Activated naive CD8-positive, alpha-beta T cell treated with anti-CD3 and anti-CD28 coated beads, Interleukin-2, amount 10 ng/mL, durations not matched to agents 7 days and 5 days (primary cell): ENCODE measurements at regions not wholly inside any gene's neighbourhood (a gene's known extent, or its start where the extent isn't known, plus 50 kb on each side); places are given as distances from the start of the nearest gene placed in this dataset.

Experiments
- ATAC-seq: fragments of 150-1000 bp; cut with Tn5 transposase; one replicate; pipeline ENCODE4 v1.10.0; 2021; ENCODE audit warnings: low read depth, moderate library complexity
- POLR2A ChIA-PET: fragments of 350-600 bp; sonication (Branson Sonifier 250); formaldehyde crosslinking; loops from one replicate; lab custom pipeline; 2021; ENCODE audit warnings: antibody characterized with exemption; lab: Charles Lee
- DNase-seq: peaks from one replicate; pipeline ENCODE4 v3.0.0; 2021
- H3K27ac Mint-ChIP-seq: one replicate; pipeline ENCODE4 v1.8.0; 2022; ENCODE audit warnings: mild to moderate bottlenecking, mixed read lengths
- H3K27me3 Mint-ChIP-seq: one replicate; pipeline ENCODE4 v1.8.0; 2022; ENCODE audit warnings: mild to moderate bottlenecking, moderate library complexity, mixed read lengths
- H3K36me3 Mint-ChIP-seq: one replicate; pipeline ENCODE4 v1.8.0; 2021; ENCODE audit warnings: mild to moderate bottlenecking, mixed read lengths
- H3K4me1 Mint-ChIP-seq: one replicate; pipeline ENCODE4 v1.8.0; 2021; ENCODE audit warnings: mixed read lengths
- H3K4me3 Mint-ChIP-seq: one replicate; pipeline ENCODE4 v1.8.0; 2022; ENCODE audit warnings: mild to moderate bottlenecking, moderate library complexity, mixed read lengths
- H3K9me3 Mint-ChIP-seq: one replicate; pipeline ENCODE4 v1.8.0; 2021; ENCODE audit warnings: mixed read lengths

GRCh38 chr1:181191494-181192040 is 103.1 kb downstream of the IER5 start:
- ATAC-seq (no peak), DNase-seq (no peak)
- H3K9me3 Mint-ChIP-seq = peaks cover 2% of the 10 kb centered on the region
- H3K27me3 Mint-ChIP-seq = peaks cover 10% of the 10 kb centered on the region
- peaks cover 1% of the 10 kb centered on the region for H3K36me3 Mint-ChIP-seq
- H3K4me1 Mint-ChIP-seq = peaks cover 1% of the 10 kb centered on the region
- H3K27ac Mint-ChIP-seq = no peak overlapping the region
- no peak overlapping the region for H3K4me3 Mint-ChIP-seq
- POLR2A ChIA-PET = interaction anchor here (2.7 kb wide), 1 partner anchor 233 kb away, joined by 9 read pairs; no protein-coding TSS in a partner anchor

GRCh38 chr1:181192316-181192715 is 103.8 kb downstream of the IER5 start:
- Mint-ChIP-seq H3K27me3 (peaks cover 10% of the 10 kb centered on the region), H3K27ac (no peak overlapping the region), H3K4me1 (peaks cover 1% of the 10 kb centered on the region), H3K9me3 (peaks cover 2% of the 10 kb centered on the region), H3K4me3 (no peak overlapping the region), H3K36me3 (peaks cover 1% of the 10 kb centered on the region)
- POLR2A ChIA-PET = no interaction called here
- ATAC-seq (no peak), DNase-seq (no peak)

GRCh38 chr1:181202986-181203555 is 114.6 kb downstream of the IER5 start:
- Mint-ChIP-seq H3K4me3 (no peak overlapping the region), H3K27ac (no peak overlapping the region), H3K36me3 (no peaks in the 10 kb centered on the region), H3K27me3 (peaks cover 11% of the 10 kb centered on the region), H3K4me1 (peaks cover 3% of the 10 kb centered on the region), H3K9me3 (peaks cover 2% of the 10 kb centered on the region)
- DNase-seq = no peak
- POLR2A ChIA-PET = no interaction called here
- no peak for ATAC-seq

DNA sequence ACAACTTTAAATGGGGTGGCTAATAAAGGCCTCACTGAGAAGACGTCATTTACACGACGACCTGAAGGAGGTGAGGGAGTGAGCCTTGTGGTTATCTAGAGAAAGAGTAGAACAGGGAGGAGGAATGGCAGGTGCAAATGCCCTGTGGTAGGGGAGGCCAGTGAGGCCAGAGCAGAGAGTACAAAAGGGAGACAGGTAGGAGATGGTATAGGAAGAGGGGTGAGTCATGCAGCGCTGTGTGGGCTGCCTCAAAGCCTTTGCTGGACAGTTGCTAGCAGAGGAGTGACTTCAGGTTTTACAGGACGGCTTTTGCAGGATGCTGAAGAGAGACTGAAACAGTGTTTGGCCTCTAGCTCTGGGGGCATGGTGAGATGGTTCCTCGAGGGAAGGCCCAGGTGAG is 116.0 kb downstream of the IER5 start:
- Mint-ChIP-seq H3K9me3 (peaks cover 2% of the 10 kb centered on the region), H3K4me3 (no peak overlapping the region), H3K36me3 (no peaks in the 10 kb centered on the region), H3K4me1 (peaks cover 3% of the 10 kb centered on the region), H3K27ac (no peak overlapping the region), H3K27me3 (peaks cover 5% of the 10 kb centered on the region)
- POLR2A ChIA-PET = no interaction called here
- DNase-seq = no peak
- no peak for ATAC-seq

- Mint-ChIP-seq H3K4me3 (no peak overlapping the region), H3K36me3 (no peaks in the 10 kb centered on the region), H3K9me3 (peaks cover under 1% of the 10 kb centered on the region), H3K4me1 (peaks cover 3% of the 10 kb centered on the region), H3K27ac (peak overlapping the region; percentile 12), H3K27me3 (peaks cover 5% of the 10 kb centered on the region)
- no peak for ATAC-seq
- DNase-seq = no peak
- POLR2A ChIA-PET = no interaction called here
These were observed 117.4 kb downstream of the IER5 start for GRCh38 chr1:181205901-181206300.

DNA sequence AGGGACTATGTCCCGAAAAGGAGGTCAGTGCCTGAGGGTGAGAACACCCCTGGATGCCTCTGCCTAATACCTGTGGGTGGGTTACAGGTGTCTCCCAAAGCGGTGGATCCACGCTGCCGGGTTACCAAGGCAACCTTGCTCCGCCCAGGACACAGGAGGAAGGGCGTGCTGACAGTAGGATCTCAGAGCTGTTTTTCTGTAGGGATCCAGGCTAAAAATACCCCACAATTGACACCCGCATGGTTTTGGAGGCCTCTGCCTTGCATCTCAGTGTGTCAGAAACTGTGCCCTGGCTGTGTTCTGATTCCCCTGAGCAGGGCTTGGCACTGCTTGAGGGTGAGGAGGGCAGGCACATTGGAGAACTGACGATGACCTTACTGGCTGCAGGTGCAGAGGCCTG is 118.0 kb downstream of the IER5 start:
- Mint-ChIP-seq H3K9me3 (no peaks in the 10 kb centered on the region), H3K4me3 (no peak overlapping the region), H3K36me3 (no peaks in the 10 kb centered on the region), H3K27me3 (peaks cover 5% of the 10 kb centered on the region), H3K4me1 (peaks cover 3% of the 10 kb centered on the region), H3K27ac (no peak overlapping the region)
- POLR2A ChIA-PET = no interaction called here
- ATAC-seq = no peak
- DNase-seq = no peak

DNA sequence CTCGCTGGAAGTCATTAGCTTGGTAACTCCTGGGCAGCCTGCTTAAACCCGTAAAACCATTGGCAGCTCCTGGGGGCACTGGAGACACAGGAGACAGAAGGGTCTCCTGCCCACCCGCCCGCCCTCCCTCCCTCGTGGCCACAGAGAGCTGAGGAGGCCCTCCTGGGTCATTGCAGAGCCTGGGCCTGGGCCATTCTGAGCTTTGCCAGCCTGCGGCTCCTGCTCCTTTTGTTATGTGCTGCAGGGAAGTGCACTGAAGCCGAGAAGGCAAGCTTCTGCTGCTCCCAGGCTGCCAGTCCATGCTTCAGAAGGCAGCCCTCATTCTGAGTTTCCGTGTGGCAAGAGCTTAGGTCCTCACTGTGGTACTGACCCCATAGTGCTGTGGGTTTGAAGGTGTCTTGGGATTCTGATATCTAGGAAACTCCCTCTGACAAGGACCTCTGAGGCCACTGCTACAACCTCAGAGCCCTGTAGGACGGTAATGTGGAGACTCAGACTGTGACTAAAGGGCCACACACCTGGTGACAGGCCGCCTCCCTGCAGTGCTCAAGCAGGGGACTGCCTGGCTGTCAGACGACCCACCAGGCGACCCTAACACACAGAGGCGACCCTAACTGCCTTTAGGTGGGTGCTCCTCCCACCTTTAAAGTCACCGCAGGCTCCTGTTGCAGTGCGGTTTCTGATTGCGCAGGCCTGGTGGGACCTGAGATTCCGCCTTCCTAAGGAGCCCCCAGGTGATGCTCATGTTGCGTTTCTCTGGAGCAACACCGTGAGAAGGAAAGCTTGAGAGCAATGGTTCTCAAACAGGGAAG is 118.7 kb downstream of the IER5 start:
- POLR2A ChIA-PET = no interaction called here
- peaks cover 9% of the 10 kb centered on the region for H3K27me3 Mint-ChIP-seq
- peaks cover 3% of the 10 kb centered on the region for H3K4me1 Mint-ChIP-seq
- ATAC-seq (no peak), DNase-seq (no peak)
- no peaks in the 10 kb centered on the region for H3K9me3 Mint-ChIP-seq
- no peak overlapping the region for H3K27ac Mint-ChIP-seq
- no peak overlapping the region for H3K4me3 Mint-ChIP-seq
- H3K36me3 Mint-ChIP-seq = no peaks in the 10 kb centered on the region

GRCh38 chr1:181208083-181208482 is 119.6 kb downstream of the IER5 start:
- H3K4me3 Mint-ChIP-seq = no peak overlapping the region
- no peaks in the 10 kb centered on the region for H3K4me1 Mint-ChIP-seq
- ATAC-seq (no peak), DNase-seq (no peak)
- H3K27ac Mint-ChIP-seq = no peak overlapping the region
- H3K36me3 Mint-ChIP-seq = no peaks in the 10 kb centered on the region
- no peaks in the 10 kb centered on the region for H3K9me3 Mint-ChIP-seq
- H3K27me3 Mint-ChIP-seq = peaks cover 8% of the 10 kb centered on the region
- POLR2A ChIA-PET = no interaction called here

GRCh38 chr1:181208967-181209366 is 120.5 kb downstream of the IER5 start:
- no peaks in the 10 kb centered on the region for H3K36me3 Mint-ChIP-seq
- H3K9me3 Mint-ChIP-seq = no peaks in the 10 kb centered on the region
- H3K4me3 Mint-ChIP-seq = no peak overlapping the region
- no peak overlapping the region for H3K27ac Mint-ChIP-seq
- ATAC-seq (no peak), DNase-seq (no peak)
- POLR2A ChIA-PET = no interaction called here
- peaks cover 4% of the 10 kb centered on the region for H3K27me3 Mint-ChIP-seq
- H3K4me1 Mint-ChIP-seq = no peaks in the 10 kb centered on the region

- Mint-ChIP-seq H3K9me3 (no peaks in the 10 kb centered on the region), H3K27ac (no peak overlapping the region), H3K4me3 (no peak overlapping the region), H3K36me3 (no peaks in the 10 kb centered on the region), H3K27me3 (peaks cover 4% of the 10 kb centered on the region), H3K4me1 (no peaks in the 10 kb centered on the region)
- POLR2A ChIA-PET = no interaction called here
- DNase-seq (no peak), ATAC-seq (no peak)
These were observed 124.6 kb downstream of the IER5 start for GRCh38 chr1:181213056-181213455.

GRCh38 chr1:181216591-181216994 is 128.1 kb downstream of the IER5 start:
- Mint-ChIP-seq H3K4me1 (no peaks in the 10 kb centered on the region), H3K36me3 (no peaks in the 10 kb centered on the region), H3K9me3 (no peaks in the 10 kb centered on the region), H3K27me3 (peaks cover 7% of the 10 kb centered on the region), H3K27ac (no peak overlapping the region), H3K4me3 (no peak overlapping the region)
- POLR2A ChIA-PET = no interaction called here
- DNase-seq (no peak), ATAC-seq (no peak)

- H3K27ac Mint-ChIP-seq = no peak overlapping the region
- no peaks in the 10 kb centered on the region for H3K36me3 Mint-ChIP-seq
- POLR2A ChIA-PET = no interaction called here
- peaks cover 7% of the 10 kb centered on the region for H3K9me3 Mint-ChIP-seq
- peaks cover 4% of the 10 kb centered on the region for H3K27me3 Mint-ChIP-seq
- ATAC-seq (no peak), DNase-seq (no peak)
- no peaks in the 10 kb centered on the region for H3K4me1 Mint-ChIP-seq
- H3K4me3 Mint-ChIP-seq = no peak overlapping the region
These were observed 131.4 kb downstream of the IER5 start for GRCh38 chr1:181219938-181220337.

DNA sequence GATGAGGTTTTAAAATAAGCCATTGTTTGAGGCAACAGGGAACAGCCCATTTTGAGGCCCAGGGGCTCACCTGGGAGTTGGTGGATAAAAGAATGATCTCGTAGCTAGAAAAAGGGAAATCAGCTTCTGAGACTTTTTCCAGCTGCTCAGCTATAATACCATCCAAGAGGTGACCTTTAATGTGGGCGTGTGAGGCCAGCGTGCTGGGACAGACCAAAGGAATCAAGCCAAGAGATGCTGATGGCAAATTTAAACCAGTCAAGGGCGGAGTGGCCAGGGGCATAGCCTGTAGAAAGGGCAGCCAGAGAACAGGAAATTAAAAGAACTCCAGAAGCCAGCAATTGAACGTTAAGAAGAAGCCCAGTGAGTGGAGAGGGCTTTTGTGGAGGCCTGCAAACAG is 132.6 kb downstream of the IER5 start:
- ATAC-seq (no peak), DNase-seq (no peak)
- POLR2A ChIA-PET = no interaction called here
- Mint-ChIP-seq H3K4me3 (no peak overlapping the region), H3K9me3 (peaks cover 7% of the 10 kb centered on the region), H3K27me3 (peaks cover 4% of the 10 kb centered on the region), H3K27ac (no peak overlapping the region), H3K36me3 (no peaks in the 10 kb centered on the region), H3K4me1 (no peaks in the 10 kb centered on the region)

DNA sequence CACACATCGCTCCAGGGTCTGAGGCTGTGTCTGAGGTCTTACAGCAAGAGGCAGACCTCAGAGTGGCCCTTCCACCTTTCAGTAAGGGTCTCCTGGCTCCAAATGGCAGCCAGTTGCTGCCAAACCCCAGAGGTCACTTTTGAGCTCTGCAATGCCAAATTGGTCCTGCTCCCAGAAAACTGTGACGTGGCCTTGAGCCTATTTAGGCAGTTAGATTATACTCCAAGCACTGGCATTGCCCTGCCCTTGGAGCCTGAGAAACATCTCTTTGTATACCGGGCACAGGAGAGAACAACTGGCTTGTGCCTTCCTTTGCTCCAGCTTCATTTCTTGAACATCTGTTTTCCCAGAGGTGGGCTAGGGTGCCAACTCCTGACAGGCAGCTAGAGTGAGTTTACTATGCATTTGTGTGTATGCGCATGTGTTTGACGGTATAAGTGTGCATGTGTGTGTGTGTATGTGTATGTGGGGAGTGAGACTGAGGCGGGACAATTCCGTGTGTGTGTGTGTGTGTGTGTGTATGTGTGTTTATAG is 134.5 kb downstream of the IER5 start:
- no peak for DNase-seq
- ATAC-seq = no peak
- H3K9me3 Mint-ChIP-seq = peaks cover 7% of the 10 kb centered on the region
- POLR2A ChIA-PET = no interaction called here
- peaks cover 4% of the 10 kb centered on the region for H3K27me3 Mint-ChIP-seq
- no peak overlapping the region for H3K27ac Mint-ChIP-seq
- H3K4me1 Mint-ChIP-seq = no peaks in the 10 kb centered on the region
- no peaks in the 10 kb centered on the region for H3K36me3 Mint-ChIP-seq
- H3K4me3 Mint-ChIP-seq = no peak overlapping the region
